OCI-LY3 (cell line): ENCODE measurements at regions not wholly inside any gene's neighbourhood (a gene's known extent, or its start where the extent isn't known, plus 50 kb on each side); places are given as distances from the start of the nearest gene placed in this dataset.

Source experiments
- CTCF ChIP-seq: fragments of 200-600, 300-600 bp; sonication (generic); IDR thresholded peaks from 2 replicates; pipeline ENCODE4 v1.5.1; 2014; ENCODE audit warnings: antibody characterized with exemption, low read length, low read depth
- EZH2phosphoT487 ChIP-seq: fragments of 200-600 bp; shearing (Covaris generic); IDR thresholded peaks from 2 replicates; pipeline ENCODE4 v1.6.1; 2018; ENCODE audit warnings: antibody characterized with exemption, mixed run types, low read depth

DNA sequence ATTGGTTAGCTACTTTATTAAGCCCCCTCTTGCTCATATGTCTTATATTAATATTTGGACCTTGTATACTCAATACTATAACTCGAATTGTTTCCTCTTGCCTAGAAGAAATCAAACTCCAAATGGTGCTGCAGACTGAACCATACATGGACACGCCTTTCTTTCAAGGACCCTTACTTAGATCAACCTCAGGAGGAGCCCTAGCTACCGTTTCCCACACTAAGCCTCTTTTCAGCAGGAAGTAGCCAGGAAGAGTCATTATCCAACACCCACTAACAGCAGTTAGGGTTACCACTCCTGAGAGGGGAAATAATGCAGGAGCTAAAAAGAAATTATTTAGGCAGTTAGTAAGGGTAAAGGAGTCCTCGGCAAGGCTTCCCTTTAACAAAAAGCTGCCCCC lies 243.8 kb upstream of the PUM3 start:
- TF ChIP-seq CTCF, result no peak
- TF ChIP-seq EZH2phosphoT487, result no peak
